ENCODE measurements at regions not wholly inside any gene's neighbourhood (a gene's known extent, or its start where the extent isn't known, plus 50 kb on each side); places are given as distances from the start of the nearest gene placed in this dataset.

- TF ChIP-seq POLR2A (IDR thresholded peaks at IDR 0.05): no peak
- TF ChIP-seq, protein P1, sequence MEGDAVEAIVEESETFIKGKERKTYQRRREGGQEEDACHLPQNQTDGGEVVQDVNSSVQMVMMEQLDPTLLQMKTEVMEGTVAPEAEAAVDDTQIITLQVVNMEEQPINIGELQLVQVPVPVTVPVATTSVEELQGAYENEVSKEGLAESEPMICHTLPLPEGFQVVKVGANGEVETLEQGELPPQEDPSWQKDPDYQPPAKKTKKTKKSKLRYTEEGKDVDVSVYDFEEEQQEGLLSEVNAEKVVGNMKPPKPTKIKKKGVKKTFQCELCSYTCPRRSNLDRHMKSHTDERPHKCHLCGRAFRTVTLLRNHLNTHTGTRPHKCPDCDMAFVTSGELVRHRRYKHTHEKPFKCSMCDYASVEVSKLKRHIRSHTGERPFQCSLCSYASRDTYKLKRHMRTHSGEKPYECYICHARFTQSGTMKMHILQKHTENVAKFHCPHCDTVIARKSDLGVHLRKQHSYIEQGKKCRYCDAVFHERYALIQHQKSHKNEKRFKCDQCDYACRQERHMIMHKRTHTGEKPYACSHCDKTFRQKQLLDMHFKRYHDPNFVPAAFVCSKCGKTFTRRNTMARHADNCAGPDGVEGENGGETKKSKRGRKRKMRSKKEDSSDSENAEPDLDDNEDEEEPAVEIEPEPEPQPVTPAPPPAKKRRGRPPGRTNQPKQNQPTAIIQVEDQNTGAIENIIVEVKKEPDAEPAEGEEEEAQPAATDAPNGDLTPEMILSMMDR (IDR thresholded peaks at IDR 0.05): no peak
Measured at GRCh38 chr4:156638334-156638733, 333.3 kb downstream of the PDGFC start.

Measured in esophagus squamous epithelium (tissue), 4 donors.